Uterus (tissue), 2 donors: ENCODE measurements at regions not wholly inside any gene's neighbourhood (a gene's known extent, or its start where the extent isn't known, plus 50 kb on each side); places are given as distances from the start of the nearest gene placed in this dataset.

Experiments
- CTCF ChIP-seq, 4 experiments: fragments of 200-600 bp in 2 of 4; fragments of 450-650 bp in 2 of 4; sonication (generic) in 2 of 4; IDR thresholded peaks; one replicate each; pipeline ENCODE4 v1.5.1; 2016 to 2019; ENCODE audit warnings: antibody characterized with exemption in 4 of 4, mild to moderate bottlenecking in 2 of 4, moderate library complexity in 1 of 4
- POLR2A ChIP-seq, 2 donors: fragments of 450-650 bp; IDR thresholded peaks; one replicate each; pipeline ENCODE4 v1.6.1; 2016; ENCODE audit warnings: antibody characterized with exemption in 2 of 2, mild to moderate bottlenecking in 1 of 2, moderate library complexity in 1 of 2

GRCh38 chr15:39279311-39279710 is 301.6 kb upstream of the THBS1 start:
- TF ChIP-seq CTCF (IDR thresholded peaks at IDR 0.05) (no peak), POLR2A (IDR thresholded peaks at IDR 0.05) (no peak)
